Right lobe of liver (tissue), 6 donors: ENCODE measurements at regions not wholly inside any gene's neighbourhood (a gene's known extent, or its start where the extent isn't known, plus 50 kb on each side); places are given as distances from the start of the nearest gene placed in this dataset.
"Not testable (repeated sequence)": the region's sequence is repeated elsewhere in the genome, so short reads cannot be mapped to it uniquely, and the experiment has no call there.

Experiments
- ATAC-seq, 4 donors: fragments of 200-7000 bp; cut with Tn5 transposase; one replicate each; pipeline ENCODE4 v1.9.1; 2020; ENCODE audit warnings: mild to moderate bottlenecking in 4 of 4, moderate library complexity in 4 of 4
- DNase-seq, 3 donors: peaks; one replicate each; pipeline ENCODE4 v3.0.0-alpha.2; 2020
- H3K27ac ChIP-seq, 3 donors: fragments of 200-600 bp; one replicate each; pipeline ENCODE4 v1.8.0; 2022
- H3K27me3 ChIP-seq, 2 donors: fragments of 200-600 bp; one replicate each; pipeline ENCODE4 v1.8.0; 2022
- H3K36me3 ChIP-seq, 4 donors: fragments of 200-600 bp; sonication (generic) in 1 of 4; one replicate each; pipeline versions ENCODE4 v1.5.1 to v1.8.0; 2017 to 2022; ENCODE audit warnings: control low read depth in 1 of 4
- H3K4me1 ChIP-seq, 4 donors: fragments of 200-600 bp; sonication (generic) in 1 of 4; one replicate each; pipeline versions ENCODE4 v1.5.1 to v1.8.0; 2017 to 2022; ENCODE audit warnings: control low read depth in 1 of 4
- H3K4me3 ChIP-seq, 3 donors: fragments of 200-600 bp; one replicate each; pipeline ENCODE4 v1.8.0; 2022
- H3K9me3 ChIP-seq, 4 donors: fragments of 200-600 bp; sonication (generic) in 1 of 4; one replicate each; pipeline versions ENCODE4 v1.5.1 to v1.8.0; 2017 to 2022; ENCODE audit warnings: control low read depth in 1 of 4
- CTCF ChIP-seq, 4 donors: fragments of 200-600 bp in 3 of 4; fragments of 450-650 bp in 1 of 4; IDR thresholded peaks; one replicate each; pipeline versions ENCODE4 v1.5.1 to v1.8.0; 2016 to 2022; ENCODE audit warnings: antibody characterized with exemption in 4 of 4, mild to moderate bottlenecking in 2 of 4
- POLR2A ChIP-seq: fragments of 450-650 bp; IDR thresholded peaks from one replicate; pipeline ENCODE4 v1.6.1; 2017; ENCODE audit warnings: antibody characterized with exemption, mild to moderate bottlenecking
- WGBS: methylation state at CpG from one replicate; pipeline ENCODE4 v1.1.6; 2018; ENCODE audit warnings: low coverage, low lambda C conversion rate; ENCODE audit not compliant: insufficient coverage; ENCODE audit errors: missing lambda C conversion rate; 5-methylcytosine and 5-hydroxymethylcytosine counted together
- intact Hi-C, 2 donors: fragments of 100-400 bp; cut with DNase I; formaldehyde crosslinking; loops; one replicate each; pipeline versions ENCODE4 v1.11.2 to v1.14.1; 2022
- donor health status: DM: no; HTN: yes; CAD: no.
- donor health status: DM: no; HTN: no; CAD: no.
- donor health status: DM: no; HTN: no; CAD: no.
- donor health status: DM: no; HTN: yes; CAD: no.
- donor health status: DM: no; HTN: yes; CAD: no.

- WGBS = 61% methylated on average over 3 of the region's 3 CpGs
- DNase-seq = no peak
- intact Hi-C loops = no loop called here
Measured at GRCh38 chrX:13190051-13190450, 129.8 kb downstream of the ATXN3L start.

DNA sequence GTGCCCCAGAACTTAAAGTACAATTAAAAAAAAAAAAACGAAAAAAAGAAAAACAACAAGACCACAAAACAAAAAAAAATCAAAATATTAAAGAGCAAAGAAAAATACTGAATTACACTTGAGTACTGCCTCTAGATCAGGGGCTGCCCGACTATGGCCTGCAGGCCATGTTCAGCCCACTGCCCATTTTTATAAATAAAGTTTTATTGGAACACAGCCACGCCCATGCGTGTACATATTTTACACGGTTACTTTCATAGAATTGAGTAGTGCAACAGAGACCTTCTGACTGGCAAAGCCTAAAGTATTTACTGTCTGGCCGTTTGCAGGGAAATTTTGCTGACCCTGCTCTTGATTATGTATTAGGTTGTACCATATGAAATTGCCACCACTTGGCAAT is 130.5 kb downstream of the ATXN3L start:
- Histone ChIP-seq H3K27me3 (no peaks in the 10 kb centered on the region), H3K27ac (no peak overlapping the region), H3K9me3 (no peaks in the 10 kb centered on the region), H3K4me1 (no peaks in the 10 kb centered on the region), H3K4me3 (no peak overlapping the region), H3K36me3 (no peaks in the 10 kb centered on the region)
- TF ChIP-seq POLR2A = no peak
- no peak for TF ChIP-seq CTCF (IDR thresholded peaks at IDR 0.05)
- WGBS = 53% methylated on average over 6 of the region's 6 CpGs
- intact Hi-C loops = no loop called here
- DNase-seq (no peak), ATAC-seq (no peak)

More at GRCh38 chrX:13190051-13190450, 129.8 kb downstream of the ATXN3L start:
- Histone ChIP-seq H3K27me3 (no peaks in the 10 kb centered on the region), H3K27ac (no peak overlapping the region), H3K4me3 (no peak overlapping the region), H3K36me3 (no peaks in the 10 kb centered on the region), H3K9me3 (no peaks in the 10 kb centered on the region), H3K4me1 (no peaks in the 10 kb centered on the region)
- ATAC-seq = no peak
- TF ChIP-seq POLR2A (no peak), CTCF (IDR thresholded peaks at IDR 0.05) (no peak)

- H3K27ac ChIP-seq = no peak overlapping the region
Measured at GRCh38 chrX:13188731-13189309, 131.0 kb downstream of the ATXN3L start.

GRCh38 chrX:13186643-13187042 is 133.2 kb downstream of the ATXN3L start:
- H3K36me3 ChIP-seq, H3K27me3 ChIP-seq, ATAC-seq, H3K27ac ChIP-seq, H3K4me3 ChIP-seq, intact Hi-C loops, DNase-seq, H3K9me3 ChIP-seq, H3K4me1 ChIP-seq: not testable (repeated sequence)
- WGBS = 73% methylated on average over 2 of the region's 3 CpGs

More at GRCh38 chrX:13188731-13189309, 131.0 kb downstream of the ATXN3L start:
- intact Hi-C loops = no loop called here
- no peak for ATAC-seq
- Histone ChIP-seq H3K27me3 (no peaks in the 10 kb centered on the region), H3K4me3 (no peak overlapping the region), H3K9me3 (no peaks in the 10 kb centered on the region), H3K4me1 (no peaks in the 10 kb centered on the region), H3K36me3 (no peaks in the 10 kb centered on the region)
- WGBS = 60% methylated on average over 5 of the region's 5 CpGs
- no peak for DNase-seq
- TF ChIP-seq CTCF (IDR thresholded peaks at IDR 0.05) (no peak), POLR2A (no peak)

DNA sequence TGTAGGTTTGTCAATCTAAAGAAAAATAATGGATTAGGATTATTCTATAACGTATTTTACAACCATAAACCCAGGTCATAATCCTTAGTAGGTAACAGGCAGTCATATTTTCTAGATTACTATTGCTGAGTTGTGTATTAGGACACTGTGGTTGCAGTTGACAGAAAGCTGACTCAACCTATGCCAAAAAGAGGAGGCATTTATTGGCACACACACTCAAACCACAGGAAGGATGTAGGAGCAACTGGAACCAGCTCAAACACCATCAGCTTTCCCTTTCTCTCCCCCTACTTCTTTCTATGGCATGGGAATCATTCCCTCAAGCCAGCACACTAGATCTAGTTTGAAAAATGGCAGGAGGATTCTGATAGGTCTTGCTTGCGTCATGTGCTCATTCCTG is 136.4 kb upstream of the FAM9C start:
- Histone ChIP-seq H3K4me3 (no peak overlapping the region), H3K27me3 (no peaks in the 10 kb centered on the region), H3K4me1 (no peaks in the 10 kb centered on the region), H3K36me3 (no peaks in the 10 kb centered on the region), H3K9me3 (no peaks in the 10 kb centered on the region), H3K27ac (no peak overlapping the region)
- intact Hi-C loops = no loop called here
- no peak for ATAC-seq
- 47% methylated on average over 1 of the region's 2 CpGs for WGBS
- TF ChIP-seq POLR2A = no peak
- no peak for TF ChIP-seq CTCF (IDR thresholded peaks at IDR 0.05)
- no peak for DNase-seq
